ENCODE measurements at regions not wholly inside any gene's neighbourhood (a gene's known extent, or its start where the extent isn't known, plus 50 kb on each side); places are given as distances from the start of the nearest gene placed in this dataset.

- TF ChIP-seq CTCF (IDR thresholded peaks at IDR 0.05) (no peak), POLR2A (IDR thresholded peaks at IDR 0.05) (no peak)
These were observed 117.7 kb upstream of the GJE1 start for GRCh38 chr6:142015011-142015410.
